ENCODE measurements at regions not wholly inside any gene's neighbourhood (a gene's known extent, or its start where the extent isn't known, plus 50 kb on each side); places are given as distances from the start of the nearest gene placed in this dataset.
A peak's percentile ranks its signal among the peaks of the same experiment; 100 is the strongest.

DNA sequence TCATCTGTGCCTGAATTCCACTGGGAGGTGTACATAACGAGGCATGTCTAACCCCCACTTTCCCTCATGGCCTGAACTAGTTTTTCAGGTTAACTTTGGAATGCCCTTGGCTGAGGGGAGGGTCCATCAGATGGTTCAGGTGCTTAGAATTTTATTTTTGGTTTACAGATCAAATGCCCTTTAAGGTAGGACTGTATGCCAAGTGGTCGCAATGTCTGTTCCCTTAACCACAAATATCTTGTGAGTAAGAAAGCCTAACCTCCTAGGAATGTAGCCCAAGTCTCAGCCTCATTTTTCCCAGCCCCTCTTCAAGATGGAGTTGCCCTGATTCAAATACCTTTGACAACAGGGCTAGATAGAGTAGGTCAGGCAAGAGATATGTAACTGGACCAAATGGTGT lies 78.4 kb downstream of the RNASET2 start:
- DNase-seq (ENCODE audit: low read depth in 4 of 4, low spot score in 3 of 4): no peak

GRCh38 chr6:166877349-166877748 lies 79.0 kb downstream of the RNASET2 start:
- DNase-seq (ENCODE audit: low read depth in 4 of 4, low spot score in 3 of 4): no peak

DNA sequence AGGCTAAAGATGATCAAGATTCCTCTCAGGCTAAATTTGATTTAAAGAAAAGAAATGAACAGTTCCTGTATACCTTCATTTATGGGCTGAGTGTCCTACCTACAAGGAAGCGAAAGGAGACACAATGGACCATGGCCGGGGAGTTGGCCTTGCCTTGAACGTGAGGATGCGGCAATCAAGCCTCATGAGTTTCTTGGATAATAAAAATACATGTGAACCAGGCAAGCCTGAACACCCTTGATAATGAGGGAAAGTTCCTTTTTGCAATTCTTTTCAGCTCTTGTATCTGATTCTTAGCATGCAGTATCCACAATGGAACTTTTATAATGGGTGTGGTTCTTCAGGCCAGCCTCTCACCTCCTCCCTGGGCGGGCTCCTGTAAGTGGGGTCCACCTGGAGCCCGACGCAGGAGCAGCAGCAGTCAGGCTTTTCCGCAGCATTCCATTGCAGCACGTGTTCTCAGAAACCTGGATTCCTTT lies 83.8 kb downstream of the RNASET2 start:
- DNase-seq (ENCODE audit: low read depth in 4 of 4, low spot score in 3 of 4): no peak

DNA sequence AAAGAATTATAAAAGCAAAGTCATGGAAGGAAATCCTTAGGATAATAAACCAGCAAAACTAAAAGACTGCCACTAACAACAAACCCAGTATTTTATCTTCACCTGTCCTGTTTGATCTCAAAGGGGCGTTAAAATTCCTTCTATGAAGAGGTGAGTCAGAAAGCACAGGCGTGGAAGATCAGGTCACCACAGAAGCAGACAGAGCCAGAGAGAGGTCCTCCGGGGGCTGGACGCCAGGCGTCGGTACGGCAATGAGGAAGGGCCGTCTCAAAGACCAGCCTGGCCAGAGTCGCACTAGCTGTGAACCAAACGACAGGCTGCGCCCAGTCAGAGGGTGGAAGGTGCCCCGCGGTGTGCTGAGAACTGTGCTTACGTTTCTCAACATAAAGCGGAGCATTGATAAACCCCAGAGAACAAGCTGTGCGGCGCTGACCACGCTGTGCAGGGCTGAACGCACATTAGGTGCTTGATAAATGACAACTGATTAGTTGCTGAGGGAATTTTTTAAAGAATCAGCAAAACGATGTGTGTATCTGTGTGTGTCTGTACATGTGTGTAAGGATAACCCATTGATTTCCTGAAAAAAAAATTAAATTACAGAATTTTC lies 85.6 kb downstream of the RNASET2 start:
- no peak for DNase-seq (ENCODE audit: low read depth in 4 of 4, low spot score in 3 of 4)

DNA sequence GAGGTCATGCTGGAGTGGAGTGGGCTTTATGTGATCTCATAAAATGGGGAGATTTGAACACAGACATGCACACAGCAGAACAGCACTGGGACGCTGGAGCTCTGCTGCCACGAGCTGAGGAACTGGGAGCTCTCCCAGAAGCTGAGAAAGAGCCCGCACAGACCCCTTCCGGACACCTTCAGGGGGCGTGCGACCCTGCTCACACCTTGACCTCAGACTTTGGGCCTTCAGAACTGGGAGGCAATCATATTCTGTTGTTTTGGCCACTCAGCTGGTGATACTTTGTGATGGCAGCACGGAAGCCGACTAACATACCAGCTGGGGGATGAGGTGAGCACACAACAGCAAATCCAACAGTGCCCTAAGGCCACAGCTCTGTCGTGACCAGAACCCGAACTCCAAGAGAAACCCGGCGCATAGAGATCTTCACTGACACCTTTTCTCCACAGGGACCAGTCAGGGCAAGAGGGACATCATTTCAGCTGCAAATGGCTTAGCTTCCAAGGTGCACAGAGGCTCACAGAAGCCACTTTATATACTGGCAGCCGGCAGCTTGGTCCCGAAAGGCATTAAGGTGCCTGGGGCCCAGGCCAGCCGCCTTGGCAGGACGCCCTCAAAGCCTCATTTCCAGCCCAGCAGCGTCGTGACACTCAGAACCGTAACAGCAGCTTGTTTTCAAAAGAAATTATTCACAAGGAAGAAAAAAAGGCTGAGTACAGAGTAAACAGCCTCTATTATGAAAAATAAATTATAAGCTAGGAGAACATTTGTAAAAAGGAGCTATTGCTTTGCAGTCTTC lies 89.3 kb downstream of the RNASET2 start:
- DNase-seq (ENCODE audit: low read depth in 4 of 4, low spot score in 3 of 4): no peak

DNA sequence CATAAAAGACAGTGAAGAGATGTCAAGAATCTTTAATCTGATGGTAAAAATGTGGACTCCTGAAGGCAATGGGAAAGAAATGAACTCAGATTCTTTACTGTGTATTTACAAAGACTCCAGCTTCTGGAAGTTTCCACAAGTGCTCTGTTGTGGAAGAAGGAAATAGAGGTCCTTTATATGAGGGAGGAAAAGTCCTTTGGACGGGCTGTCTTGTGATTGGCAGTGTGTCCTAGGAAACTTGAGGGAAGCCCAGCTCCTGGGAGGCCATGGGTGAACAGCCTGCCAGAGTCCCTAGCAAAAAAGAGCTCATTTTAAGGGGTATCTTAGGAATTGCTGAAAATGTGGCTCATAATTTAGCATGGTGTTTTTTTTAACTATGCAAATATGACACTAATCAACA lies 92.0 kb downstream of the RNASET2 start:
- DNase-seq (ENCODE audit: low read depth in 4 of 4, low spot score in 3 of 4): no peak

DNA sequence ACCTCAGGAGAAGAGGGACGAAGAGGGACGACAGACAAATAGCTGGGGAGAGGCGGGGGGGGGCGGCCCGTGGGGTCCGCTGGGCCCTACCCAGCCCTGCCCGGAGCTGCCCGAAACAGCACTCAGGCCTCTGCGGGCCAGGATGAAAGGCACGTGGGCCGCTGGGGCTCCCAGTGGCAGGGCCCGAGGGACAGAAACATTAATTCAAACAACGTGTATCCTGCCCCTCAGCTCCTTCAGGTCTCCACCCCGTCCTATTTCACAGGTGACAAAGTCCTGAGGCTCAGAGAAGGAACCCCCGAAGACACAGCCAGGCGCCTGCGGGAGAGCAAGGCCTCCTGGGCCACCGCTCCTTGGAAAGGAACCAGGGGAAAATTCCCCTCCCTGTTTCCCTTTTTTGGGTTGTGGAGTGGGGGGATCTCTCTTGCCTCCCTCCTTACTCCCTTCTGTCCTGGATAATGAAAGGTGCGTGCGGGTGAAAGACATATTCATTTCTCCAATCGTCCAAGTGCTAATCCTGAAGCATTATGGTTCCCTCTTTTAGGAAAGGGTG lies 93.3 kb downstream of the RNASET2 start:
- no peak for DNase-seq (ENCODE audit: low read depth in 4 of 4, low spot score in 3 of 4)

- DNase-seq (ENCODE audit: low read depth in 4 of 4, low spot score in 3 of 4): peak in 1 of 4 donors; percentile 22
Observed at GRCh38 chr6:166862287-166862977, 93.9 kb downstream of the RNASET2 start.

- DNase-seq (ENCODE audit: low read depth in 4 of 4, low spot score in 3 of 4): no peak
Observed at GRCh38 chr6:166861961-166862286, 94.4 kb downstream of the RNASET2 start.

DNA sequence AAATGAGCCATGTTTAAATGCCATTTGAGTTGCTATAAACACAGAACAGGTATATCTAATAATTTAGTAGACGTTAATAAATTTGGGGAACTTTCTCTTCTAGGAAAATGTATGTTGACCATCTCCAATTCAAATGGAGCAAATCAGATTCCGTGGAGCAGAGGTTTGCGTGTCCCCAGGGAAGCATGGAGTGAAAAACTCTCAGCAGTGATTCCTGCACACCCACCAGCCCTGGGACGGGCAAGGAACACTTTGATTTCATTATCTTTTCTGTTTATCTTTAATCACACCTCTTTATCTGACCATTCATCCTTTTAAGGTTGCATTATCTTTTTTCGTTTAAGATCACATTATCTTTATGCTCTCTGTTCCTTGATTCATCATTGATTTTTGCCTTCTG lies 95.0 kb downstream of the RNASET2 start:
- DNase-seq (ENCODE audit: low read depth in 4 of 4, low spot score in 3 of 4): no peak

- no peak for DNase-seq (ENCODE audit: low read depth in 4 of 4, low spot score in 3 of 4)
Observed at GRCh38 chr6:166860392-166860791, 96.0 kb downstream of the RNASET2 start.

- no peak for DNase-seq (ENCODE audit: low read depth in 4 of 4, low spot score in 3 of 4)
Observed at GRCh38 chr6:166855416-166855815, 100.9 kb downstream of the RNASET2 start.

DNA sequence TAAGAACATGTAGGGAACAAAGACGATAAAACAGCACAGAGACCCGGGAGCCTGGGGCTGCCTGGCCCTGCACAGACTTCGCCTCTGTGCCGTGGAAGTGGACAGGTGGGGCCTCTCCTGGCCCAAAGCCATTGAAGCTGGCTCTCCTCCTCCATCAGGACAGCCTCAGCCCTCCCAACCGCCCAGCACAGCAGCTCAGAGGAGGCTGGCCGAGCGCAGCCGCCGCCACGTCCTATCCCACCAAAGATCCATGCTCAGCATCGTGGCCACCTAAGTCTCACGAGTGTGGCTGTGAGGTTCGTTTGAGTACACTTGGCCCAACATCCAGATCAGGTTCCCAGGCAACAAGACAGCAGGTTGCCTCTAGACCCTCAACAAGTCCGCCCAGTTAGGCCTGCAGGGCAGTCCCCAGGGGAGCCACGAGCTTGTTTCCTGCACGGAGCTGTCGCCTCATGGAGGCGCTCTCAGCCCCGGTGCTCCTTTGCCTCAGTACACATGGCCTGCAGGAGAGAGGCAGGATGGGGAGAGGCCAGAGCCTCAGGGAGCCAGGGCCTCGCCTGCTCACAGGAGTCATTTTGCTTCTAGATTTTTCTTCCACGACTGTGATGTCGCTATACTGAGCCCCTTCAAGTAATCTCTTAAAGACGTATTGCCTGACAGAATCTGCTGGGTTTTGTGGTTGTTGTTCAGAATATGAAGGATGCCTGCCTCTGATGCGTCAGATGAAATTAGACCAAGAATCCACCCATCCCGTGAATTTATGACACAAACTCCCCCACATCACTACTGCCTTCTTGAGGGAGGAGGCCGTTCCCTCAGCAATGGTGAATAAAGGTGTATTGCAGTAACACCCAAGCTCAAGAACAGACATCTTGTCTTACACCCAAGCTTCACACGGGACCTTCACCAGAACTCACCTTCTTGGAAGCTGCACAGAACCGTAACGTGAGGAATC lies 102.7 kb downstream of the RNASET2 start:
- DNase-seq (ENCODE audit: low read depth in 4 of 4, low spot score in 3 of 4): no peak

DNA sequence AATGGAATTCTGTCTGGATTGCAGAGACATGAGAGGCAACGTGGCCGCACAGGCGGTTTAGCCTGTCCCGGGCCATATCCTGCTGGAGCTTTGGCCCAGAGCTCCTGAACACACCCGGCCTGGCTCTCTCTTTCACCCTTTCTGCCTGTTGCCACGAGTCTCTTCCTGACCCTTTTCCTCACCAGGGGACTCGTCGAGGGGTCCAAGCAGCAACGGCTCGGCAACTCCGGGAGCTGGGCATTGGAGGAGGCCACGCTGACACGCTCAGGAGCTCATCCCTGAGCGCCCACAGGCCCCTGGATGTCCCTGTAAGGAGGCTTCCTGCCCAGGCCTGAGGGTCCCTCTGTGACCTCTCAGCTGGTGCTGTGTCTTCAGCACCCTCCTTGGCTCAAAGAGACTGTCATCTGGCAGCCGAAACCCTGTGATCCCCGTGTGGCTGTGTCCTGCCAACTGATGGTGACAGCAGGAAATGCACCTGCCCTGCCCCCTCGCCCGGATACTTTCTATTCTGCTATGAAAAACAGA lies 103.8 kb downstream of the RNASET2 start:
- DNase-seq (ENCODE audit: low read depth in 4 of 4, low spot score in 3 of 4): no peak

DNA sequence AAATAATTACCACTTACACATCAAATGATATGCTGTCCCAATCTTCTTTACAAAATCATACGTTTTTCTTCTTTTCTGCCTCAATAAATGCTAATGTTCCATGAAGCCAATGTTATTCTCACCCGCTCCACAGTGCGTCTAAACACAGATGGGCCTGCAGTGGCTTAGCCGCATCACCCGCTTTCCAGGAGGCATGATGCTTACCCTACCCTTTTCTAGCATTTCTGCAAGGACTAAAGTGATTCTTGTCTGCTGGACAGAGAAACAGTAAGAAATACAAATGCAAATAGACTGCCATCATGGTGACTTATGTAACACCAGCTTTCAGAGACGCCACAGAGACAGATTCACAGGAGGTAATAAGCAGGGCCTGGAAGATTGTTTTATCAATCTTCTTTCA lies 104.4 kb downstream of the RNASET2 start:
- no peak for DNase-seq (ENCODE audit: low read depth in 4 of 4, low spot score in 3 of 4)

DNA sequence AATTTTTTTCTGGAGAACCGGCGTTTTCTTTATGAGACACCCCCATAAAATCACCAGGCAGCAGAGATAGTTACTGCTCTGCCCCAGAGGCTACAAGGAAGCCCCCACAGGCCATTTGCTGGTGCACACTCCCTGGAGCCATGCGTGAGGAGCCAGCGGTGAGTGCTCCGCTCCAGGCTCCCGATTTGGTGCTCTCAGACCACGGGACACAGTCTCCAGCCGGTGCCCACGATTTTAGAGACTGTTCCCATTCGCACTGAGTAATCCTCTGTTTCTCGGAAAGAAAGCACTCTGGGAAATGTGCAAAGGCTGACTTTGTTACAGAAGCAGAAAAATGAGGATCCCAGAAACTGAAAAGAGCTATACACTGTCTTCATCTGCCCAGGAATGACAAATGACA lies 104.9 kb downstream of the RNASET2 start:
- no peak for DNase-seq (ENCODE audit: low read depth in 4 of 4, low spot score in 3 of 4)

DNA sequence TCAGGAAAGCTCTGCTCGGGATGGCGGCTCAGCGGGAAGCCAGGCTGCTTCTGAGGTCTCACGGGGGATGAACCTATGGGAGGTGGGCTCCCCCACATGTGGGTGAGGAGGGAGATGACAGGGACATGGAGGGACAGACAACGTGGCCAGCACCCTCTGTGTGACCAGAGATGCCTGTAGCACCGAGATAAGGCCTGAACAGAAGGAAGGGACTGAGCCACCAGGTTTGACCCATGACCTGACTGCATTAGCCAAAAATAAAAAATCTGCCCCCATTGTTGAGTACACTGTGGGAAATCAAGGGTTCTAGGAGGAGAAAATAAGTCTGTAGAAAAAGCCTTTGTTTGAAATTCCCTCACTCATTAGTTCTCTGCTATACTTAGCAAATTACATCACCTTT lies 105.7 kb downstream of the RNASET2 start:
- DNase-seq (ENCODE audit: low read depth in 4 of 4, low spot score in 3 of 4): no peak

GRCh38 chr6:166849749-166850183 lies 106.6 kb downstream of the RNASET2 start:
- DNase-seq (ENCODE audit: low read depth in 4 of 4, low spot score in 3 of 4): no peak

- DNase-seq (ENCODE audit: low read depth in 4 of 4, low spot score in 3 of 4): no peak
Observed at GRCh38 chr6:166848979-166849748, 107.2 kb downstream of the RNASET2 start.
